Immature natural killer cell (primary cell): ENCODE measurements at regions not wholly inside any gene's neighbourhood (a gene's known extent, or its start where the extent isn't known, plus 50 kb on each side); places are given as distances from the start of the nearest gene placed in this dataset.

Source experiments
- DNase-seq, 3 donors: peaks; one replicate each; pipeline ENCODE4 v3.0.0; 2022; ENCODE audit warnings: mixed read lengths in 1 of 3
- H3K27ac Mint-ChIP-seq, 6 donors: one replicate each; pipeline ENCODE4 v1.8.0; 2020; ENCODE audit warnings: mixed read lengths in 6 of 6, mild to moderate bottlenecking in 5 of 6, inconsistent platforms in 4 of 6, moderate library complexity in 3 of 6
- H3K27me3 Mint-ChIP-seq, 3 donors: one replicate each; pipeline ENCODE4 v1.8.0; 2020 to 2021; ENCODE audit warnings: low read depth in 3 of 3, mild to moderate bottlenecking in 3 of 3, mixed read lengths in 3 of 3, moderate library complexity in 3 of 3, inconsistent platforms in 1 of 3
- H3K36me3 Mint-ChIP-seq, 3 donors: one replicate each; pipeline ENCODE4 v1.8.0; 2020; ENCODE audit warnings: mixed read lengths in 3 of 3, inconsistent platforms in 2 of 3, mild to moderate bottlenecking in 2 of 3
- H3K4me1 Mint-ChIP-seq, 2 donors: one replicate each; pipeline ENCODE4 v1.8.0; 2020; ENCODE audit warnings: inconsistent platforms in 2 of 2, mild to moderate bottlenecking in 2 of 2, mixed read lengths in 2 of 2, moderate library complexity in 1 of 2
- H3K4me3 Mint-ChIP-seq, 5 donors: one replicate each; pipeline ENCODE4 v1.8.0; 2020; ENCODE audit warnings: mild to moderate bottlenecking in 5 of 5, mixed read lengths in 5 of 5, inconsistent platforms in 3 of 5, moderate library complexity in 3 of 5
- H3K9me3 Mint-ChIP-seq, 6 donors: one replicate each; pipeline ENCODE4 v1.8.0; 2020; ENCODE audit warnings: mild to moderate bottlenecking in 6 of 6, mixed read lengths in 6 of 6, inconsistent platforms in 4 of 6, moderate library complexity in 3 of 6

DNA sequence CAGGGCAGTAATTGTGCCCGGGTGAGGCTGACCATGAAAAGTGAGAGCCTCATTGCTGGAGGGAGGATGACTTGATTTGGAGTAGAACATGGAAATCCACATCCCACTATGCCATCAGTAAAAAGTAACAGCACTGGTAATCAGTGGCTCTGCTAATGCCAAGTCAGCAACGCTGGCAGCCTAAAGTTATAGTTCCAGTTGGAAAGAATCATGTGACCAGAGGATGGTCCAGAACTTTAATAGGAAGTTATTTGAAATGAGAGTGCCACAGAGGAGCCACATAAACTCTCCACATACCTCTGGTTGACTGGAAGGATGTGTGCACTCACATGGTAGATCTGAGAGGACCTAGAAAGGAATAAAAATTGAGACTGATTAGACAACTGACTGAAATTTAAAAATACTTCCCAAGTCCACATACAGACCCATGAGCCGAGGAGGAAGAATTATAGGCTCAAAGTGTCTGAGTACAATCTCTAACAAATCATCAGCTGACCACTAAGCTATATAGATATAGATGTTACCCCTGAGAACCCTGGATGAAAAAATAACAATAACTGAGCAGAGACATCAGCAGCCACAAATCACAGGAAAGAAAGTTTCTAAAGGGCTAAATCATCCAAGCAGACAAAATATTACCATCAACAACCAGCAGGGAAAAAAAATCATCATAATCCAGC is 346.8 kb downstream of the STK39 start:
- H3K4me1 Mint-ChIP-seq, result no peaks in the 10 kb centered on the region
- no peak for DNase-seq
- no peak overlapping the region for H3K27ac Mint-ChIP-seq
- H3K27me3 Mint-ChIP-seq, result peaks cover 2 to 6% (median 2%) of the 10 kb centered on the region in 3 donors
- no peak overlapping the region for H3K4me3 Mint-ChIP-seq
- H3K9me3 Mint-ChIP-seq, result peaks cover 0 to 6% (median 0%) of the 10 kb centered on the region in 6 donors
- H3K36me3 Mint-ChIP-seq, result no peaks in the 10 kb centered on the region

DNA sequence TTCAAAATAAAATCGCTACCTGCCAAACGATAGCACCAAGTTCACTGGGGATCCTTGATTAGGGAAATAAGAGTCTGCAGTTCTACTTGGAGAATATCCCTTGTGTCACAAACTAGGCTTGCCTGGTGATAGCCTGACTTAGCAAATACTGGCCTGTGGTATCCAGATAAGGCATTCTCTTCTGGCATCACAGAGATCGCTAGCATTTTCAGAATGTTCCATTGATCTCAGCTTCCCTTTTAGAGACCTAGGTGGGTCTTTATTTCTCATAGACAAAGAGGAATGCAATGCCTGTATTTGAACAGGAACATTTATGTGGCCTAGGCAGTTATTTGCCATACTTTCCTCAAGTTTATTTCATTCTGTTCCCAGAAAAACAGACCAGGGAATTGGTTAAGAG is 349.1 kb downstream of the STK39 start:
- no peaks in the 10 kb centered on the region for H3K4me1 Mint-ChIP-seq
- DNase-seq, result no peak
- H3K27ac Mint-ChIP-seq, result no peak overlapping the region
- H3K9me3 Mint-ChIP-seq, result peaks cover 0 to 11% (median 0%) of the 10 kb centered on the region in 6 donors
- H3K4me3 Mint-ChIP-seq, result no peak overlapping the region
- H3K36me3 Mint-ChIP-seq, result no peaks in the 10 kb centered on the region
- peaks cover 0 to 2% (median 2%) of the 10 kb centered on the region in 3 donors for H3K27me3 Mint-ChIP-seq

DNA sequence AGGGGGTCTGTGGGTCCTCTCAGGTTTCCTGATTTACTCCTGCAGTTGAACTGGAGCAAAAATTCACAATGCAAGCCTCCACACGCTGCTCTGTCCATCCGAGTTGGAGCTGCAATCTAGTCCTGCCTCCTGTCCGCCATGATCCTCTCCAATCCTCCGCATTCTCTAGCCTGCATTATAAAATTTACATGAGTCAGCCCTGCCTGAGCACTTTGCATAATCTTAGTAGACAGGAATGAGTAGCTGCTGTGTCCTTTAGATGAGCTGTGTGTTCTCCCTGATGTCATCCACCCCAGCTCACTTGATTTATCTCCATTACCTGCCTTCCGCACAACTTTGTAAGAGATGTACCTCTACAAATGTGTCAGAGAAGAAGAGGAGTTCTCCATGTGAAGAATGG is 355.6 kb downstream of the STK39 start:
- H3K4me3 Mint-ChIP-seq, result no peak overlapping the region
- peaks cover 4 to 12% (median 8%) of the 10 kb centered on the region in 3 donors for H3K27me3 Mint-ChIP-seq
- H3K27ac Mint-ChIP-seq, result no peak overlapping the region
- peaks cover 0 to 6% (median 0%) of the 10 kb centered on the region in 3 donors for H3K36me3 Mint-ChIP-seq
- no peak for DNase-seq
- peaks cover 0 to 15% (median 9%) of the 10 kb centered on the region in 6 donors for H3K9me3 Mint-ChIP-seq
- no peaks in the 10 kb centered on the region for H3K4me1 Mint-ChIP-seq

DNA sequence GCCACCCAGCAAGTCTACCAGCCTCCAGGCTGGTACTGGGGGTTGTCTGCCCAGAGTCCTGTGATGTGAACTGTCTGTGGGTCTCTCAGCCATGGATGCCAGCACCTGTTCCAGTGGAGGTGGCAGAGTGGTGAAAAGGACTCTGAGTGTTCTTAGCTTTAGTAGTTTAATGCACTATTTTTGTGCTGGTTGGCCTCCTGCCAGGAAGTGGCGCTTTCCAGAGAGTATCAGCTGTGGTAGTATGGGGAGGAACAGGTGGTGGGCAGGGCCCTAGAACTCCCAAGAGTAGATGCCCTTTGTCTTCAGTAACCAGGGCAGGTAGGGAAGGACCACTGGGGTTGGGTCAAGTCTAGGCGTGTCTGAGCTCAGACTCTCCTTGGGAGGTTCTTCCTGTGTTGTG is 356.7 kb downstream of the STK39 start:
- Mint-ChIP-seq H3K9me3 (peaks cover 0 to 15% (median 8%) of the 10 kb centered on the region in 6 donors), H3K27ac (no peak overlapping the region), H3K4me1 (no peaks in the 10 kb centered on the region), H3K4me3 (no peak overlapping the region), H3K27me3 (peaks cover 5 to 12% (median 10%) of the 10 kb centered on the region in 3 donors), H3K36me3 (peaks cover 0 to 6% (median 0%) of the 10 kb centered on the region in 3 donors)
- no peak for DNase-seq

DNA sequence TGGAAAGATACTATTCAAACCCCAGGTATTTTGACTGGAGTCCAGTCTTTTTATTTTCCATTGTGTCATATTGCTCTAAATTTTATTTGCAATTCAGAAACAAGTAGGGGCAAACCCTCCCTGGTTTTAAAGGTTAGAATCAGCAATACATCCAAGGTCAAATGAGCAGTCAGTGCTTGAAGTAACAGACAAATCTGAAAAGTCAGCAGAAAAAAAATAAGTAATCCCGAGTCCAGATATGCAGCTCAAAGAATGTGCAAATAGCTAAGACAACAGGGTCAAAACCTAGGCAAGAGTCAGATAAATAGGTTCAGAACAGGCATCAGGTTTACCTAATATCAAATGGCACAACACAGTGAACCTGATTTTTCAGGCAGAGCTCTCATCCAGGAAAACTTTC is 367.0 kb downstream of the STK39 start:
- Mint-ChIP-seq H3K27ac (no peak overlapping the region), H3K36me3 (peaks cover 0 to 3% (median 0%) of the 10 kb centered on the region in 3 donors), H3K4me1 (no peaks in the 10 kb centered on the region)

DNA sequence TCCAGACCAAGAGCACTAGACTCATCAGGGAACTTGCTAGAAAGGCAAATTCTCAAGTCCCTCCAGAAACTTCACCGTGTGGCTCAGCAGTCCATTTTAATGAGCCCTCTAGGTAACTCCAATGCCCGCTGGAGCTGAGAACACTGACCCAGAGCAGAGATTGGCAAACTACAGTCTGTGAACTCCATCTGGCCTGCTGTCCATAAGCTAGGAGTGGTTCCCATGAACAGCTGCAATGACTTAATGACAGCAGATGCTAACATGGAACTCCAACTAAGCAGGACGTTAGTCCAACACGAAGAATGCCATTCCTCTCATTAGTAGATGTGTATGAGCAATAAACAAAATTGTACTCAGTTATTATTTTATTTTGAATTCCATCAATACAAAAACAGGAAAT is 371.9 kb downstream of the STK39 start:
- no peak overlapping the region for H3K4me3 Mint-ChIP-seq
- H3K27me3 Mint-ChIP-seq, result no peaks in the 10 kb centered on the region
- no peaks in the 10 kb centered on the region for H3K4me1 Mint-ChIP-seq
- DNase-seq, result no peak
- no peak overlapping the region for H3K27ac Mint-ChIP-seq
- H3K36me3 Mint-ChIP-seq, result peaks cover 0 to 3% (median 0%) of the 10 kb centered on the region in 3 donors
- H3K9me3 Mint-ChIP-seq, result peaks cover 0 to 2% (median 0%) of the 10 kb centered on the region in 6 donors

More for the DNA sequence above, 367.0 kb downstream of the STK39 start:
- no peak for DNase-seq
- Mint-ChIP-seq H3K9me3 (peaks cover 0 to 2% (median 0%) of the 10 kb centered on the region in 6 donors), H3K4me3 (no peak overlapping the region), H3K27me3 (peaks cover 0 to 3% (median 1%) of the 10 kb centered on the region in 3 donors)

DNA sequence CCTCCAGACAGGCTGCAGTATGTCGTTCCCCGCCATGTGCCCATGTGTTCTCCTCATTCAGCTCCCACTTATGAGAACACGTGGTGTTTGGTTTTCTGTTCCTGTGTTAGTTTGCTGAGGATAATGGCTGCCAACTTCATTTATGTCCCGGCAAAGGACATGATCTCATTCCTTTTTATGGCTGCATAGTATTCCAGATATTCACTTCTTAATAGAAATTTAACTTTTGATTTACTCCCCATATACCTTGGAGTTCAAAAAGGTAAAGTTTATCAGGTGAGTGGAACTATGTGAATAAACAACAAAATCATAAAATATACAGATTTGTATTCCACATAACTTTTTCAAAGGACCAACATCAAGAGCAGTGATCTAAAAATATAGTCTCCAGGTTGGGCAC is 372.6 kb downstream of the STK39 start:
- peaks cover 0 to 2% (median 0%) of the 10 kb centered on the region in 6 donors for H3K9me3 Mint-ChIP-seq
- no peak overlapping the region for H3K27ac Mint-ChIP-seq
- DNase-seq, result no peak
- peaks cover 0 to 3% (median 0%) of the 10 kb centered on the region in 3 donors for H3K36me3 Mint-ChIP-seq
- H3K4me1 Mint-ChIP-seq, result no peaks in the 10 kb centered on the region
- H3K27me3 Mint-ChIP-seq, result no peaks in the 10 kb centered on the region
- H3K4me3 Mint-ChIP-seq, result no peak overlapping the region

DNA sequence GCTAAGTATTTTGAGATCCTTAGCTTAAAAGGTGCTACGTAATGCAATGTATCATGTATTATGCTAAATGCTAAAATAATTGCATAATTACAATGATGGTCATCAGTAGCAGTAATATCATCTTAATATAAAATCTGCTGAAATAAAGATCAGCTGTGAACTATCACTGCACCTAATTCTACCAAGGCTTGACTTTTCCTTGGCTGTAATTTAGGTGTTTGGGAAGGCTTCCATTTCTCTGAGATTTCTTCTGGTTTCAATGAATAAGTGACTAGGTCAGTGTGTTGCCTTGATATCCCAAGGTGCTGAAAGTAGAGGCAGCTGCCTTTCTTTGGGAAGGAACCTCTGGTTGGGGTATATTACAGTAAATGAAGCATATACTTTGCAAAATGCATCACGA is 376.1 kb downstream of the STK39 start:
- DNase-seq, result no peak

DNA sequence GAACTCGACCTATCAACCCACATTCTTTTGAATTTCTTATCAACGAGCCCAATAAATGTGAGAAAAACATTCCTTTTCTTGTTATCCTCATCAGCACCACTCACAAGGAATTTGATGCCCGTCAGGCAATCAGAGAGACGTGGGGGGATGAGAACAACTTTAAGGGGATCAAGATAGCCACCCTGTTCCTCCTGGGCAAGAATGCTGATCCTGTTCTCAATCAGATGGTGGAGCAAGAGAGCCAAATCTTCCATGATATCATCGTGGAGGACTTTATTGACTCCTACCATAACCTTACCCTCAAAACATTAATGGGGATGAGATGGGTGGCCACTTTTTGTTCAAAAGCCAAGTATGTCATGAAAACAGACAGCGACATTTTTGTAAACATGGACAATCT is 378.2 kb downstream of the STK39 start:
- Mint-ChIP-seq H3K9me3 (no peaks in the 10 kb centered on the region), H3K36me3 (no peaks in the 10 kb centered on the region), H3K4me1 (no peaks in the 10 kb centered on the region), H3K27ac (no peak overlapping the region), H3K27me3 (peaks cover 0 to 5% (median 4%) of the 10 kb centered on the region in 3 donors), H3K4me3 (no peak overlapping the region)
- DNase-seq, result no peak

More for the DNA sequence above, 376.1 kb downstream of the STK39 start:
- Mint-ChIP-seq H3K36me3 (no peaks in the 10 kb centered on the region), H3K9me3 (no peaks in the 10 kb centered on the region), H3K27ac (no peak overlapping the region), H3K4me3 (no peak overlapping the region), H3K4me1 (no peaks in the 10 kb centered on the region), H3K27me3 (peaks cover 0 to 4% (median 2%) of the 10 kb centered on the region in 3 donors)

DNA sequence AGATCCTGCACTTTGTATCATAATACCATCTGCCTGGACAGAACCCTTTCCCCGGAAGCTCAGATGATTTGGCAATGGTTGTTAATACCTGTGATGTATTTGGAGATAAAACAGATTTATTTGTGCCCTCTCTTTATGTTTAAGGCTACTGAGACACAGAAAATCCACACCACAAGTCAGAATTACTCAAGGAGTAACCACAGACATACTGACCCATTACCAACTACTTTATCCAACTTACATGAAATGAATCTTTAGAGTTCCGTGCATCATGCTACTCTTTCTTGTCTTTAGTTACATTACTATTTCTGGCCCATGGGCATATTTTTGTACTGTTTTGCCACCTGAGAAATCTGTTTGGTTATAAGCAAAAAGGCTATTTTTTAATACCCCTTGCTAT is 384.0 kb downstream of the STK39 start:
- DNase-seq, result no peak
- peaks cover 1 to 5% (median 5%) of the 10 kb centered on the region in 3 donors for H3K27me3 Mint-ChIP-seq
- no peaks in the 10 kb centered on the region for H3K4me1 Mint-ChIP-seq
- H3K27ac Mint-ChIP-seq, result no peak overlapping the region
- H3K4me3 Mint-ChIP-seq, result no peak overlapping the region
- no peaks in the 10 kb centered on the region for H3K9me3 Mint-ChIP-seq
- H3K36me3 Mint-ChIP-seq, result no peaks in the 10 kb centered on the region

DNA sequence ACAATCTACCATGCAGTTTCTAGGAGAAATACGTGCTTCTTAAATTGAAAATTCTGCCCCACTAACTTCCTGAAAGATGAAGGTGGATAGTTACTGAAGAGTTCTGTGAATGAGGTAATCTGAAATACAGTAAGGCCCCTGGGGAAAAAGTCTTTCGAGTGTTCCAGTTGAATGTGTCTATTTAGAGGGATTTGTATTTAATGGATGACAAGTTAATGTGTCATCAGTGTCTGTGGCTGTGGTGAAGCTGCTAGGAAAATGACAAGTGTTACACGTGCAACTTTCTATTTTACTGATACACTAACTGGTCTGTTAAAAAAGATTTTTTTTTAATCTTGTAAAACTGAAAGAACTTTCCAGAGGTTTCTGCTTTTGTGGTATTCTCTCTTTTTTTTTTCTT is 384.6 kb downstream of the STK39 start:
- H3K36me3 Mint-ChIP-seq, result no peaks in the 10 kb centered on the region
- H3K27me3 Mint-ChIP-seq, result peaks cover 1 to 5% (median 5%) of the 10 kb centered on the region in 3 donors
- no peak for DNase-seq
- H3K4me3 Mint-ChIP-seq, result no peak overlapping the region
- H3K4me1 Mint-ChIP-seq, result no peaks in the 10 kb centered on the region
- H3K27ac Mint-ChIP-seq, result no peak overlapping the region
- no peaks in the 10 kb centered on the region for H3K9me3 Mint-ChIP-seq

DNA sequence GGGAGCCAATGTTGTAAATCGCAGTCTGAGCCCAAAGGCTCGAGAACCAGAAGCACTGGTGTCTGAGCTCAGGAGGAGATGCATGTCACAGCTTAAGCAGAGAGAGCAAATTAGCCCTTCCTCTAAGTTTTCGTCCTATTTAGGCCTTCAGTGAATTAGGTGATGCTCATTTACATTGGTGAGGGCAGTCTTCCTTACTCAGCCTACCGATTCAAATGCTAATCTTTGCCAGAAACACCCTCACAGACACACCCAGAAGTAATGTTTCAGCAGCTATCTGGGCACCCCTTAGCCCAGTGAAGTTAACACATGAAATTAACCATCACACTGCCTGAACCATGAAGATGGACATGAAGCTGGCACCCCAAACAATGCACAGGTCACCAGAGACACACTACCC is 385.1 kb downstream of the STK39 start:
- Mint-ChIP-seq H3K4me3 (no peak overlapping the region), H3K27ac (no peak overlapping the region), H3K27me3 (peaks cover 1 to 5% (median 5%) of the 10 kb centered on the region in 3 donors), H3K9me3 (no peaks in the 10 kb centered on the region), H3K4me1 (no peaks in the 10 kb centered on the region), H3K36me3 (no peaks in the 10 kb centered on the region)
- DNase-seq, result no peak

DNA sequence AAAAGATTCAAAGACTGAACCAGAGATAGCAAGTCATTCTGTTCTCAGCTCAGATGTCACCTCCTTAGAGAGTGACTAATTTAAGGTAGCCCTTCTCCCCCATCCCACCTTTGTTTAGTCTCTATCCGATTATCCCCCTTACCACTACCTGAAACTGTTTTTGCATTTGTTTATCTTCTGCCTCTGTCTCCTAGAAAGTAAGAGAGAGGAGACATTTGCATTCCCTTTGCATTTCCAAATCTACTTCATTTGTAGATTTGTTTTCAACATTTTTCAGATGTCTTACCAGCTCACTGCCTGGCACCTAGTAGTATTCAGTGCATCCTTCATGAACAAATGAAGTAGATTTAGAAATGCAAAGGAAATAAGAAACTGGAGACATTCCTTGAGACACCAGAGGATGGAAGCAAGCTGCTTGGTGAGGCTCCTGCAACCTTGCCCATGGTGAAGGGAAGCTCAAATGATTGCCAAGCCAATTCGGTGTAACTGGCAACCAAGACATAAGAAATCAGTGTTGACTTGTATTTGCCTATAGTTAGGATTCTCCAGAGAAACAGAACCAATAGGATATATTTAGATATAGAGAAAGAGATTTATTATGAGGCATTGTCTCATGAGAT is 385.7 kb downstream of the STK39 start:
- no peak overlapping the region for H3K27ac Mint-ChIP-seq
- no peaks in the 10 kb centered on the region for H3K4me1 Mint-ChIP-seq
- no peak overlapping the region for H3K4me3 Mint-ChIP-seq

DNA sequence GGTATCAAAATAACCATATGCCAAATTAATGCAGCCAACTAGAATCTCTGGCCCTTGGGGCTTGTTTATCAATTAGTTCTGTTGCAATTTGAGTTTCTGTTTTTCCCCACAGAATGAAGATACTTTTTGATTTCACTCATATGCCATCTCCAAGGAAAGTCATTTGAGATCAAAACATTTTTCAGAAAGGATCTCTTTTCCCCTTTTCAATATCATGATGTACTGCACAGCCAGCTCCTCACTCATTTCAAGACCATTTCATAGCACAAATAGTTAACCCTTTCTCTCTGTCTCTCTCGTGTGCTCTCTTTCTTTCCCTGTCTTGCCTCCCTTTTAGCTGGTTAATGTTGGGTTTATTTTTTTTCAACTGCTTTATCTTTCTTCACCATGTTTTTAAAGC is 387.3 kb downstream of the STK39 start:
- no peaks in the 10 kb centered on the region for H3K36me3 Mint-ChIP-seq
- H3K4me3 Mint-ChIP-seq, result no peak overlapping the region
- no peak for DNase-seq
- no peaks in the 10 kb centered on the region for H3K9me3 Mint-ChIP-seq
- no peak overlapping the region for H3K27ac Mint-ChIP-seq
- peaks cover 1 to 4% (median 2%) of the 10 kb centered on the region in 3 donors for H3K27me3 Mint-ChIP-seq
- H3K4me1 Mint-ChIP-seq, result no peaks in the 10 kb centered on the region

More for the DNA sequence above, 385.7 kb downstream of the STK39 start:
- H3K9me3 Mint-ChIP-seq, result no peaks in the 10 kb centered on the region
- peaks cover 1 to 5% (median 2%) of the 10 kb centered on the region in 3 donors for H3K27me3 Mint-ChIP-seq
- no peak for DNase-seq
- H3K36me3 Mint-ChIP-seq, result no peaks in the 10 kb centered on the region
